DND-41 (cell line): ENCODE measurements at regions not wholly inside any gene's neighbourhood (a gene's known extent, or its start where the extent isn't known, plus 50 kb on each side); places are given as distances from the start of the nearest gene placed in this dataset.

Source experiments
- CTCF ChIP-seq: IDR thresholded peaks from 2 replicates; pipeline ENCODE4 v1.5.1; 2012; ENCODE audit warnings: borderline replicate concordance, low read length, moderate library complexity, mild to moderate bottlenecking; ENCODE audit not compliant: poor library complexity, severe bottlenecking; ENCODE audit errors: extremely low read depth
- EZH2 ChIP-seq: IDR thresholded peaks from 3 replicates; pipeline ENCODE4 v1.6.1; 2012; ENCODE audit warnings: borderline replicate concordance, low read depth, mild to moderate bottlenecking, moderate library complexity, low read length, inconsistent platforms; ENCODE audit not compliant: severe bottlenecking

- TF ChIP-seq EZH2 (no peak), CTCF (no peak)
Observed at GRCh38 chr4:103451341-103451740, 253.2 kb upstream of the CENPE start.
